ENCODE measurements at regions not wholly inside any gene's neighbourhood (a gene's known extent, or its start where the extent isn't known, plus 50 kb on each side); places are given as distances from the start of the nearest gene placed in this dataset.

- no peak for DNase-seq (ENCODE audit: extremely low read depth in 1 of 2, low read depth in 1 of 2)
Measured at GRCh38 chr1:57886376-57886775, 462.5 kb upstream of the DAB1 start.

- DNase-seq (ENCODE audit: extremely low read depth in 1 of 2, low read depth in 1 of 2) = no peak
Measured at GRCh38 chr1:57883642-57883995, 459.8 kb upstream of the DAB1 start.

GRCh38 chr1:57882934-57883641 lies 459.2 kb upstream of the DAB1 start:
- no peak for DNase-seq (ENCODE audit: extremely low read depth in 1 of 2, low read depth in 1 of 2)

GRCh38 chr1:57882072-57882471 lies 458.2 kb upstream of the DAB1 start:
- no peak for DNase-seq (ENCODE audit: extremely low read depth in 1 of 2, low read depth in 1 of 2)

GRCh38 chr1:57881639-57882038 lies 457.8 kb upstream of the DAB1 start:
- DNase-seq (ENCODE audit: extremely low read depth in 1 of 2, low read depth in 1 of 2) = no peak

DNA sequence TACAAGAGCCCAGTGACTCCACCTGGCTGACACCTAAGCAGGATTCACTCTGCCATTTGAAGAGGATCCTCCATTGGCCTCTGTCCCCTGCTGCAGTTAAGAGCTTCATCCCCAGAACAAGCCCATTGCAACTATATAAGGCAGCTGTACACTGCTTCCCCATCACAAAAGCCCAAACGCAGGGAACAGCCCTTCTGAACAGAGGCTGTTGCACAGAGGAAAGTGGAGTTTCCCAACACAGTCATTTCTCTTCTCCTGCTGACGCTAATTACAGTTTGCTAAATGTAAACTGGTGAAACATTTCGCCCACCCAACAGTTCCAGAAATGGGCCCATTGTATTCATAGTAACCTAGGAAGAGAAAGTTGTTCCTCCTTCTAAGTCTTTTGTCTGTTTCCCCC lies 455.8 kb upstream of the DAB1 start:
- no peak for DNase-seq (ENCODE audit: extremely low read depth in 1 of 2, low read depth in 1 of 2)

- DNase-seq (ENCODE audit: extremely low read depth in 1 of 2, low read depth in 1 of 2) = no peak
Measured at GRCh38 chr1:57874418-57874877, 450.6 kb upstream of the DAB1 start.

DNA sequence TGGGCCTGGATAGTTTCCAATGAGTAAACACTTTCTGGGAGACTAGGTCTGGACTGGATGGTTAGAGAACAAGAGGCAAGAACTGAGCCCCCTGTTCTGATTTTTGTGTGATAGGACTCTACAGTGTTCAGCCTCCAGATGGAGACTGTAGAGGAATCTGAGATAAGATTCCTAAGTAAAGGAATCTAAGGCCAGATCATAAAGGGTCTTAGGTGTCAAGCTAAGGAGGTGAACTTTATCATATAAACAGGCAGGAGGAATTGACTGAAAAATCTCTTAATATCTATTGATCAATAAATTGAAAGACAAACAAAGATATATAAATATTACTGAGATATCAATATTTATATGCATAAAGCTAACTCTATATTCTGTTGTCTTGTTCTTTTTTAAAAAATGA lies 449.1 kb upstream of the DAB1 start:
- DNase-seq (ENCODE audit: extremely low read depth in 1 of 2, low read depth in 1 of 2) = no peak

DNA sequence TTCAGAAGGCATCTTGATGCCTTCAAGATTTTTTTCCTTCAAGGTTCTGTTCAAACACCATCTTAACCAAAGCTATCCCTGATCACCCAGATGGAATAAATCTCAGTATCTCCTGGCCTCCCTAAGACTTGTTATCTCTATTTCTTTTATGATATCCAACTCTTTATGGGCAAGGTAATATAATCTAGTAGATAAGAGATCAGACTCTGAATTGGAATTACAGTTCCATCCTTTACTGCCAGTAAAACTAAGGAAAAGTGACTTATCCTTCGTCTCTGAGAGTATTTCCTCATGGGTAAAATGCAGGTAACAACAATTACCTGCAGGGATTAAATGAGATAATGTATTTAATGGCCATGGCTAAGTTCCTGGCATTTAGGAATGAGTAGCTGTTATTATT lies 445.0 kb upstream of the DAB1 start:
- DNase-seq (ENCODE audit: extremely low read depth in 1 of 2, low read depth in 1 of 2) = no peak

DNA sequence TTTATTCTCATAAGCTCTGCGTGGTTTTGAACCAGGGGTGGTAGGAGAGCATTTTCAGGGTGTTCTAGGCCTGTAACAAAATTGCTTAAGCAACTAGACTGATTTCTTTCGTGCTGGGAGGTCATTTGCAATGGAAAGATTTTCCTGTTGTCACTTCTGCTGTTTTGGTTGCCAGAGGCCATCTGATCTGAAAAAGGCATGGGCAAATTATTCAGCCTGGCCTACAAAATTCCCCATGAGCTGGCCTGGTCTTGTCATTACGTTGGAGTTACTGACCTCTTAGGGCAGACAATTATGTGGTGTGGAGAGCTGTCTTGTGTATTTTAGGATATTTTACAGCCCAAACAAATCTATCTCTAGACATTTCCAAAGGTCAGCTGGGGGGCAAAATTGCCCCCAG lies 444.4 kb upstream of the DAB1 start:
- no peak for DNase-seq (ENCODE audit: extremely low read depth in 1 of 2, low read depth in 1 of 2)

DNA sequence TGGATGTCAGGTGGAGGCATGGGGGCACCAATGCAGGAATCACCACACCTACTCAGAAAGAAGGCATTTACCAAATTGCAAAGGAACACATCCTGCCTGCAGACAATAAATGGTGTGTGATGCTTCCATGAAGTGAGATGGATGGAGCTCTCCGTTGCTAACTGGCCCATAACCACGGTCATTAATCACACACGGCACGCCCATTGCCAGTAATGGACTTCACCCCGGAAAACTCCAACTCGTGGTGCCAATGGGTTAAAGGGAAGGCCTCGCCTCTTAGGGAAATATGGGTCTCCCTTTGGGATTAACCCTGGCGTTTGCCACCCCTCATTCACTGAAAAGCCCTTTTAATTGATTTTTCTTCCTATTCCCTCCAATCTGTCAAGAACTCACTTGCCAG lies 443.1 kb upstream of the DAB1 start:
- DNase-seq (ENCODE audit: extremely low read depth in 1 of 2, low read depth in 1 of 2) = no peak

DNA sequence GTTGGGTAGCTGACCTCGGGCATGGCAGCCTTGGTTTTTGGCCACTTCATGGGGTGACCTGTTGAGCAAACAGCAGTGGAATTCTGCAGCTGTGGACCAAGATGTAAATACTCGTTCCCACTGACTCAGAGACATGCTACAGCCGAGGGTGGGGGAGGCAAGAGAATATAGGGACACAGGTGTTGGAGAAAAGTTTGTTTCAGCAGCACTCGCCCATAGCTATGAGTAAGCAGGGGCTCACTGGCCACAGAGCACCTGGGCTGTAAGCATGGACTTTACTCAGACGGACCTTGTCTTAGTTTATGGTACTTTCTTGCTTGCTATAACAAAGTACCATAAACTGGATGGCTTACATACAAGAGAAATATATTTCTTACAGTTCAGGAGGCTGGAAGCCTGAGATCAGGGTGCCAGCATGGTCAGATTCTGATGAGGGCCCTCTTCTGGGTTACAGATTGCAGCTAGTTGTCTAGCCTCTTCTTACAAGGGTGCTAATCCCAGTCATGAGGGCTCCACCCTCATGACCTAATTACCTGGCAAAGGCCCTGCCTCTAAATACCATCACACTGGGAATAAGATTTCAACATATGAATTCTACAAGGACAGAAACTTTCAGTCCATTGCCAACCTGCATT lies 437.2 kb upstream of the DAB1 start:
- no peak for DNase-seq (ENCODE audit: extremely low read depth in 1 of 2, low read depth in 1 of 2)

DNA sequence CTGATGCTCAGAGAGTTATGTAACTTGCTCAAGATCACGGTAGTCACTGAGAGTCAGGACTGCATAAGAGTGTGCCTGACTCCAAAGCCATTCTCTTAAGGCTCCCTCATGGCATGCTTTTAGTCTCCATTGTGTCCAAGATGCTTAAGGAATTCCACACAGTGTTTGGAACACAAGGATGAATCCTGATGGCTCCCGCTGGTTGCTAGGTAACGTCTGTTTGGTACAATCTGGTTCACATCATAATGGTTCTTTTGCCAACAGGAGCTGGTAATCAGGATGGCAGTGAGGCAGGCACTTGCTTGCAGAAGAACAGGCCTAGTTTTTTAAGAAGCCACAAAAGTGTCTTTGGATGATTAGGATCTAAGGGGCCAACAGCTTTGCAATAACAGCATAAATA lies 436.5 kb upstream of the DAB1 start:
- no peak for DNase-seq (ENCODE audit: extremely low read depth in 1 of 2, low read depth in 1 of 2)

DNA sequence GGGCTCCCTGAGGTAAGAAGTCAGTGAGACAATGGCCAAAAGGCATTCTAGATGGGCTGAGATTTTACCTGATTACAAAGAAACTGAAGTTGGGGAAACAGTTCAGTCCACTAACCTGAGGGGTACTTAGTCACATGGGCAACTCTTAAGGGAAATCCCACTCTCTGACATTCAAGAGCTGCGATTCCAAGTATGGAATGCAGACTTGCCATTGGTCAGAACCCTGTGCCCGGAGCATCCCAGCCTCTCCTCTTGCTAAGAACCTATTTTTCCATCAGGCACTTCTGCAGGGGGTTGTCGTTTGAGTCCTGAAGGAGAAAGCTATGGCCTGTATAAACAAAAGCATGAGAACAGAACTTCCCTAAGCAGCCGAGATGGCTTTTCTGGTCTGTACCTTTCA lies 434.9 kb upstream of the DAB1 start:
- no peak for DNase-seq (ENCODE audit: extremely low read depth in 1 of 2, low read depth in 1 of 2)

DNA sequence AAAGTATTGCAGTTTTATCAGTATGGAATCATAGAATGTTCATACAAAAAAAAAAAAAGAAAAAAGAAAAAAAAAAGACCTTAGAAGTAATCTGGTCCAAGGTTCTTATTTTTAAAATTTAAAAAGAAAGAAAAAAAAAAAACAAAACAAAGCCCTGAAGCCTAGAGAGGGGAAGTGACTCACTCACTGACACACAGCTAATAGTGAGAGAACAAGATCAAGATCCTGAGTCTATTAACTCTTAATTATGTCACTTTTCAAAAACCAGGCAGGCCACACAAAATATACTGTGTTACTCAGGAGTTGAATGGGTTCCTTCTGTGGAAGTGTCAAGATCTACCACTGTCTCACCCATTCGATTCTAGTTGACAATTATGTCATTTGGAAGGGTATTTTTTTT lies 433.9 kb upstream of the DAB1 start:
- no peak for DNase-seq (ENCODE audit: extremely low read depth in 1 of 2, low read depth in 1 of 2)

GRCh38 chr1:57854436-57854835 lies 430.6 kb upstream of the DAB1 start:
- DNase-seq (ENCODE audit: extremely low read depth in 1 of 2, low read depth in 1 of 2) = no peak

DNA sequence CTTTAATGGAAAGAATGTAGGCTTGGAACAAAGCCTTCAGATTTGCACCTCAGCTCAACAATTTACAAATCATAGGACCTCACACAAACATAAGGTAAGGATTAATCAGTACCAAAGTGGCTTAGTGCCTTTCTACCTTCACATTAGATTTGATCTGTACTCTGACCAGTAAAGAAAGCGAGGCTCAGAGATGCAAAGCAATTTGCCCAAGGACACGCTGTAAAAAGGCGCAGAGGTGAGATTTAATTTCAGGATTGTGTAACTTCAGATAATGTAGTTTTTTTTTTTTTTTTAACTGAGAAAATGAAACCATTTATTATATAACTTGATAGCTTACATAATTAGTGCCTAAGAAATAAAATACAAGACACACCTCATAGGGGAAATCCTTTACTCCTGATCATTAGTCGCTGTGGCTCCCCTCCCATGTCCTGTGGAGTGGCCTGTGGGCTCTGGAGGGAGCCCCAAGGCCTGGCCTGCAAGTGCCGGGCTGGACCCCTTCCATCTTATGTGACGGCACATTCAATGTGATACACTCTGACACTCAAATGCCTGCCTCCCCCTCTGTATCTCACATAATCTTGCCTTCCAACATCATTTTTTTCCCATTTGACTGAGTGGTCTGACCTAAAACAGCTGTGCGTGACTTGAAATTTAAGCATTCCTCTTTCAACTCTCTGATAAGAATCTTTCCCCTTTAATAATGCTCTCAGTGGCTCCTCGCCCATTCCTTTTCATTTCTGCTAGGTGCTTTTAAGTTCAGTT lies 426.5 kb upstream of the DAB1 start:
- no peak for DNase-seq (ENCODE audit: extremely low read depth in 1 of 2, low read depth in 1 of 2)

- no peak for DNase-seq (ENCODE audit: extremely low read depth in 1 of 2, low read depth in 1 of 2)
Measured at GRCh38 chr1:57848406-57848805, 424.5 kb upstream of the DAB1 start.

GRCh38 chr1:57845041-57845440 lies 421.2 kb upstream of the DAB1 start:
- DNase-seq (ENCODE audit: extremely low read depth in 1 of 2, low read depth in 1 of 2) = no peak

- no peak for DNase-seq (ENCODE audit: extremely low read depth in 1 of 2, low read depth in 1 of 2)
Measured at GRCh38 chr1:57844382-57844980, 420.6 kb upstream of the DAB1 start.

DNA sequence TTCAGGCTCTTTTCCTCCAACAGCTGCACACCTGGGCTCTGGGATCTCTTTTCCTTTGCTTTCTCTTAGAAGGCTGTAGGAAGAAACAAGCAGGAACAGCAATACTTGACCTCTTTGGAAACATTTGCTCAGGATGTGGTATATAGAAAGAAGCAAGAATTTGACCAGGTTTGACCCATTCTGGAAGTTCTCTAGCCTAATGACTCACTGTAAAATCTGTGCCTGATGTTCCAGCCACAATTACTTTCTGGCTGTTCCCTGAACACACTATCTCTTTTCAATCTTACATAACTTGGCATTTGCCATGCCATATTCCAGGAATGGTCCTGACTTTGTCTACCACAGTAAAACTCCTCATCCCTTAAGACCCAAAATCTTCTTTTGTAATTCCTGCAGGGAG lies 419.9 kb upstream of the DAB1 start:
- DNase-seq (ENCODE audit: extremely low read depth in 1 of 2, low read depth in 1 of 2) = no peak

DNA sequence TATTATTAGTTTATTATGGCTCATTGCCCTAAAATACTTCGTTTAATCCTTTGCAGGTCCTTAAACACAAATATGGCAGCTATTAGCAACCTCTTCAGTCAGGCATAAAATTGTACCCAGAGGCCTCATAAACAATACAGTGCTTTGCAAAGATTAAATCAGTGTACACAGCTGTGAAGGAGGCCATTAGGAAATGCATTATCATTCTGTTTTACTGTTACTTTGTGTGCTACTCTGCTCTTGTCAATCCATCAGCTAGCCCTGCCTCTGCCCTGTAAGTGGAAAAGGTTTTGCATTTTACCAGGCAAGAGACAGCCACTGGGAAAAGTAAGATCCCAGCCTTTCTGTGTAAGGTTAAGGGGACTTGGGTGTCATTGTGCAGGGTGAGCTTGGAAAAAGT lies 415.7 kb upstream of the DAB1 start:
- no peak for DNase-seq (ENCODE audit: extremely low read depth in 1 of 2, low read depth in 1 of 2)
